OCI-LY7 (cell line): ENCODE measurements at regions not wholly inside any gene's neighbourhood (a gene's known extent, or its start where the extent isn't known, plus 50 kb on each side); places are given as distances from the start of the nearest gene placed in this dataset.

Experiments used
- BruUV-seq: library from RNA; stranded (reverse); fragments of 400-500 nt; replicated peaks from 2 replicates; lab custom pipeline; 2021; lab: Mats Ljungman, UMichigan
- CTCF ChIA-PET: fragments of 300-600 bp; sonication (Branson Sonifier 250); formaldehyde crosslinking; loops from one replicate; lab custom pipeline; 2022; ENCODE audit warnings: antibody characterized with exemption; ENCODE audit not compliant: unreplicated experiment; lab: Charles Lee
- POLR2A ChIA-PET: fragments of 300-600 bp; sonication (Branson Sonifier 250); formaldehyde crosslinking; loops from one replicate; lab custom pipeline; 2022; ENCODE audit warnings: antibody characterized with exemption; lab: Charles Lee
- DNase-seq: peaks from one replicate; pipeline ENCODE4 v3.0.0-alpha.2; 2015; ENCODE audit warnings: low spot score
- H2AFZ ChIP-seq: fragments of 200-600 bp; sonication (generic), shearing (Covaris generic); 2 replicates; pipeline ENCODE4 v1.6.1; 2014; ENCODE audit warnings: mild to moderate bottlenecking, antibody characterized with exemption, low read length, moderate library complexity
- H3K27ac ChIP-seq: fragments of 200-600 bp; sonication (generic); 2 replicates; pipeline ENCODE4 v1.5.1; 2014; ENCODE audit warnings: mixed run types, low read depth, mild to moderate bottlenecking, moderate library complexity, low read length, inconsistent platforms; ENCODE audit not compliant: poor library complexity, severe bottlenecking
- H3K36me3 ChIP-seq: fragments of 200-600 bp; sonication (generic); 2 replicates; pipeline ENCODE4 v1.6.1; 2014; ENCODE audit warnings: mild to moderate bottlenecking, antibody characterized with exemption, low read length, moderate library complexity, mixed read lengths; ENCODE audit not compliant: insufficient read depth
- H3K4me1 ChIP-seq: fragments of 200-600 bp; sonication (generic); 2 replicates; pipeline ENCODE4 v1.5.1; 2014; ENCODE audit warnings: mild to moderate bottlenecking, low read length; ENCODE audit not compliant: insufficient read depth, poor library complexity, severe bottlenecking
- H3K4me2 ChIP-seq: fragments of 200-600 bp; sonication (generic); 2 replicates; pipeline ENCODE4 v1.6.1; 2014; ENCODE audit warnings: mild to moderate bottlenecking, low read length
- H3K4me3 ChIP-seq: fragments of 200-600 bp; sonication (generic); 2 replicates; pipeline ENCODE4 v1.5.1; 2014; ENCODE audit warnings: mild to moderate bottlenecking, low read depth, low read length; ENCODE audit not compliant: poor library complexity, severe bottlenecking
- H3K79me2 ChIP-seq: fragments of 200-600 bp; sonication (generic); 2 replicates; pipeline ENCODE4 v1.6.1; 2016; ENCODE audit warnings: low read depth, mild to moderate bottlenecking, low read length, moderate library complexity, mixed read lengths; ENCODE audit not compliant: insufficient read depth
- H3K9me2 ChIP-seq: fragments of 200-600 bp; sonication (generic); 2 replicates; pipeline ENCODE4 v1.6.1; 2016; ENCODE audit warnings: mild to moderate bottlenecking, low read length, mixed read lengths; ENCODE audit not compliant: insufficient read depth
- H3K9me3 ChIP-seq: fragments of 200-600 bp; sonication (generic); 2 replicates; pipeline ENCODE4 v1.6.1; 2014; ENCODE audit warnings: mild to moderate bottlenecking, mixed run types, low read length, mixed read lengths
- H4K20me1 ChIP-seq: fragments of 200-600 bp; sonication (generic); 2 replicates; pipeline ENCODE4 v1.6.1; 2014; ENCODE audit warnings: mild to moderate bottlenecking, antibody characterized with exemption, low read length, moderate library complexity, mixed read lengths; ENCODE audit not compliant: insufficient read depth
- EZH2phosphoT487 ChIP-seq: fragments of 200-600 bp; sonication (generic); IDR thresholded peaks from 2 replicates; pipeline ENCODE4 v1.6.1; 2018; ENCODE audit warnings: low read depth, borderline replicate concordance, mild to moderate bottlenecking, mixed run types, antibody characterized with exemption, low read length, moderate library complexity, mixed read lengths
- intact Hi-C: fragments of 100-400 bp; cut with micrococcal nuclease; formaldehyde crosslinking; loops from one replicate; pipeline ENCODE4 v1.10.0; 2022; ENCODE audit not compliant: unreplicated experiment
- TF ChIP-seq, protein P1 (sequence below): fragments of 200-600 bp; sonication (generic); conservative IDR thresholded peaks from 2 replicates; pipeline ENCODE4 v1.5.1; 2014; ENCODE audit warnings: mild to moderate bottlenecking, antibody characterized with exemption, low read length, moderate library complexity, mixed read lengths

DNA sequence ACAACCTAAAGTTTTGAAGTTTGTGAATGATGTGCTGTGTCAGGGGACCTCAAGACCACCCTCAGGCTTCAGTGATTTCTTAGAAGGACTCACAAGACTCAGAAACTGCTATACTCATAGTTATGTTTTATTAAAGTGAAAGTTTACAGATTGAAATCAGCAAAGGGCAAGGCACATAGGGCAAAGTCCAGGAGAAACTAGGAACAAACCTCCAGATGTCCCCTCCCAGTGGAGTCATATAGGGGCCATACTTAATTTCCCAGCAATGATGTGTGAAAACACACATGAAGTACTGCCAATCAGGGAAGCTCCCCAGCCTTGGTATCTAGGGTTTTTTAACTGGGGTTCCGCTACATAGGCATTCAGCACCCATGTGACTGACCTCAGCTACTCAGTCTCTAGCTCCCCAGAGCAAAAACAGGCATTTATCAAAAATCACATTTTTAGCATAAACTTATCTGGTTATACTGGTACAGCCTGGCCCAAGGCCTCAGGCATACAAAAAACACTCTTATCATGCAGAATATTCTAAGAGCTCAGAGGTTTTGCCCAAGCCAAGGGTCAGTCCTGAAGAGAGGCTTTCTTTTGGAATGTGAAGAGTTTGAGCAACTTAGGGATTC, 74.7 kb upstream of the ANKRD55 start:
- no peak overlapping the region for H3K4me2 ChIP-seq
- intact Hi-C loops: no loop called here
- H3K9me3 ChIP-seq: peaks cover 7% of the 10 kb centered on the region
- no peaks in the 10 kb centered on the region for H3K4me1 ChIP-seq
- no peaks in the 10 kb centered on the region for H3K9me2 ChIP-seq
- H4K20me1 ChIP-seq: no peaks in the 10 kb centered on the region
- BruUV-seq: no TSS peak
- ChIA-PET CTCF (no interaction called here), POLR2A (interaction anchor here (0.8 to 1.0 kb wide), 2 partner anchors 13 to 17 kb away, joined by 3 to 5 read pairs; no protein-coding TSS in a partner anchor)
- no peak overlapping the region for H3K4me3 ChIP-seq
- TF ChIP-seq EZH2phosphoT487: no peak
- TF ChIP-seq, protein P1, sequence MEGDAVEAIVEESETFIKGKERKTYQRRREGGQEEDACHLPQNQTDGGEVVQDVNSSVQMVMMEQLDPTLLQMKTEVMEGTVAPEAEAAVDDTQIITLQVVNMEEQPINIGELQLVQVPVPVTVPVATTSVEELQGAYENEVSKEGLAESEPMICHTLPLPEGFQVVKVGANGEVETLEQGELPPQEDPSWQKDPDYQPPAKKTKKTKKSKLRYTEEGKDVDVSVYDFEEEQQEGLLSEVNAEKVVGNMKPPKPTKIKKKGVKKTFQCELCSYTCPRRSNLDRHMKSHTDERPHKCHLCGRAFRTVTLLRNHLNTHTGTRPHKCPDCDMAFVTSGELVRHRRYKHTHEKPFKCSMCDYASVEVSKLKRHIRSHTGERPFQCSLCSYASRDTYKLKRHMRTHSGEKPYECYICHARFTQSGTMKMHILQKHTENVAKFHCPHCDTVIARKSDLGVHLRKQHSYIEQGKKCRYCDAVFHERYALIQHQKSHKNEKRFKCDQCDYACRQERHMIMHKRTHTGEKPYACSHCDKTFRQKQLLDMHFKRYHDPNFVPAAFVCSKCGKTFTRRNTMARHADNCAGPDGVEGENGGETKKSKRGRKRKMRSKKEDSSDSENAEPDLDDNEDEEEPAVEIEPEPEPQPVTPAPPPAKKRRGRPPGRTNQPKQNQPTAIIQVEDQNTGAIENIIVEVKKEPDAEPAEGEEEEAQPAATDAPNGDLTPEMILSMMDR: no peak
- no peak for DNase-seq
- H2AFZ ChIP-seq: no peak overlapping the region
- no peak overlapping the region for H3K27ac ChIP-seq
- no peaks in the 10 kb centered on the region for H3K79me2 ChIP-seq
- no peaks in the 10 kb centered on the region for H3K36me3 ChIP-seq

- Histone ChIP-seq H3K79me2 (no peaks in the 10 kb centered on the region), H2AFZ (no peak overlapping the region), H3K9me2 (no peaks in the 10 kb centered on the region), H3K4me3 (no peak overlapping the region), H3K4me1 (no peaks in the 10 kb centered on the region), H3K36me3 (no peaks in the 10 kb centered on the region), H3K4me2 (no peak overlapping the region), H3K27ac (no peak overlapping the region), H4K20me1 (no peaks in the 10 kb centered on the region), H3K9me3 (peaks cover 7% of the 10 kb centered on the region)
- TF ChIP-seq, protein P1: no peak
- TF ChIP-seq EZH2phosphoT487: no peak
- no peak for DNase-seq
- CTCF ChIA-PET: no interaction called here
- no TSS peak for BruUV-seq
- POLR2A ChIA-PET: interaction anchor here (0.6 kb wide), 2 partner anchors 22 to 258 kb away, joined by 3 read pairs; no protein-coding TSS in a partner anchor
- intact Hi-C loops: no loop called here
Measured at GRCh38 chr5:56306433-56307150, 73.5 kb upstream of the ANKRD55 start.
